22Rv1 (cell line): ENCODE measurements at regions not wholly inside any gene's neighbourhood (a gene's known extent, or its start where the extent isn't known, plus 50 kb on each side); places are given as distances from the start of the nearest gene placed in this dataset.

ENCODE experiments used
- ZFX ChIP-seq: fragments of 450-650 bp; IDR thresholded peaks from 2 replicates; pipeline ENCODE4 v1.6.1; 2017; ENCODE audit warnings: antibody characterized with exemption, borderline replicate concordance
- TF ChIP-seq, protein P1 (sequence below): fragments of 450-650 bp; IDR thresholded peaks from 2 replicates; pipeline ENCODE4 v1.5.1; 2017; ENCODE audit warnings: mild to moderate bottlenecking

DNA sequence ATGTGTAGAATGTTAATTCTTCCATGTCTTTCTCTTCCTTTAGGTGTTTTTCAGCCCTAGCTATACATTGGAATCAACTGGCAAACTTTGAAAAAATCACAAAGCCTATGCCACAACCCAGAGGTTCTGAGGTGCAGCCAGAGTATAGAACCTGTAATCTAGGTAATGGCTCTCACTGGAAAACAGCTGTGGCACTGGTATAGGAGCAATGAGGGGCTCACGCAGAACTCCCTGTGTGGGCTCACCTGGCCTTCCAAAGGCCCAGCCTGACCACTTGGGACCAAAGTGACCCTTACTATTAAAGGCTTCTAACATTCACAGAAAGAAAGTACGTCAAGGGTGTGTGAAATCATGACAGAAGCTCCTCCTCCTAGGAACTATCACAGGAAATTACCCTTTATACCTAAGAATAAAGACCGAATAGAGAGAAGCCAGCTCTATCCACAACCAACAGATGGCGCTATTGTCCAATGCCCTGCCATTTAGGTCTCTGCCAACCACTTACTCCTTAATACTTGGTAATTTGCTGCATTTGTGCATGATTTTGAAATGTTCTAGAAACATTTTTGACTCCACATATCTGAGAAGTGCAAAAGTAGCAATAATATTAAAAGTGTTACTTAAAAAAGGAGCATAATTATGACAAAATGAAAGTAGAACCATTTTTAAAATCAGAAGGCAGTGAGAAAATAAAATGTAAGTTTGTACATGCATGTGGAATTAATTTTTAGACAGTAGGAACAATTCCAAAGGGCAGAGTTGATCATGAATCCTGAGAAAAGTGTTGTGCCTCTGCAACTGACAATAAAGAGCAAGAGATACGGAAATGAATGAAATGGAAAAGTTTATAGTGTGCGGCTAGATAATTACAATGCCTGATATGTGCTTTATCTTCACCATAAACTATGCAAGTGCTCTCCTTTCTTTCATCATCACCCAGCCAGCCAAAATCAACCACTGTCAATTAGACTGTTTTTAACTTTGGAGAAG is 93.1 kb upstream of the HAO2 start:
- TF ChIP-seq, protein P1, sequence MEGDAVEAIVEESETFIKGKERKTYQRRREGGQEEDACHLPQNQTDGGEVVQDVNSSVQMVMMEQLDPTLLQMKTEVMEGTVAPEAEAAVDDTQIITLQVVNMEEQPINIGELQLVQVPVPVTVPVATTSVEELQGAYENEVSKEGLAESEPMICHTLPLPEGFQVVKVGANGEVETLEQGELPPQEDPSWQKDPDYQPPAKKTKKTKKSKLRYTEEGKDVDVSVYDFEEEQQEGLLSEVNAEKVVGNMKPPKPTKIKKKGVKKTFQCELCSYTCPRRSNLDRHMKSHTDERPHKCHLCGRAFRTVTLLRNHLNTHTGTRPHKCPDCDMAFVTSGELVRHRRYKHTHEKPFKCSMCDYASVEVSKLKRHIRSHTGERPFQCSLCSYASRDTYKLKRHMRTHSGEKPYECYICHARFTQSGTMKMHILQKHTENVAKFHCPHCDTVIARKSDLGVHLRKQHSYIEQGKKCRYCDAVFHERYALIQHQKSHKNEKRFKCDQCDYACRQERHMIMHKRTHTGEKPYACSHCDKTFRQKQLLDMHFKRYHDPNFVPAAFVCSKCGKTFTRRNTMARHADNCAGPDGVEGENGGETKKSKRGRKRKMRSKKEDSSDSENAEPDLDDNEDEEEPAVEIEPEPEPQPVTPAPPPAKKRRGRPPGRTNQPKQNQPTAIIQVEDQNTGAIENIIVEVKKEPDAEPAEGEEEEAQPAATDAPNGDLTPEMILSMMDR, result peak; percentile 97
- no peak for TF ChIP-seq ZFX
